GM12878 (cell line): ENCODE measurements at regions not wholly inside any gene's neighbourhood (a gene's known extent, or its start where the extent isn't known, plus 50 kb on each side); places are given as distances from the start of the nearest gene placed in this dataset.

Experiments
- NFYB ChIP-seq: IDR thresholded peaks from 2 replicates; pipeline ENCODE4 v1.6.1; 2011; ENCODE audit warnings: low read depth, mild to moderate bottlenecking, low read length, improper control_type of control experiment, moderate library complexity; ENCODE audit not compliant: insufficient read depth
- POLR2AphosphoS5 ChIP-seq: IDR thresholded peaks from 2 replicates; pipeline ENCODE4 v1.6.1; 2011; ENCODE audit warnings: mild to moderate bottlenecking, low read length, inconsistent platforms
- TCF12 ChIP-seq: IDR thresholded peaks from 2 replicates; pipeline ENCODE4 v1.6.1; 2011; ENCODE audit warnings: low read depth, mild to moderate bottlenecking, low read length

GRCh38 chr6:134429861-134430380 lies 112.0 kb upstream of the SGK1 start:
- TF ChIP-seq TCF12 (no peak), NFYB (no peak), POLR2AphosphoS5 (no peak)
